Fibroblast of lung (primary cell): ENCODE measurements at regions not wholly inside any gene's neighbourhood (a gene's known extent, or its start where the extent isn't known, plus 50 kb on each side); places are given as distances from the start of the nearest gene placed in this dataset.

Experiments used
- DNase-seq, 2 donors: peaks; one replicate each; pipeline versions ENCODE4 v3.0.0 to v3.0.0-alpha.2; 2010; ENCODE audit warnings: low read depth in 2 of 2
- H2AFZ ChIP-seq: 2 replicates; pipeline ENCODE4 v1.5.1; 2012; ENCODE audit warnings: low read length, control low read depth, inconsistent platforms
- H3K27ac ChIP-seq: 2 replicates; pipeline ENCODE4 v1.5.1; 2011; ENCODE audit warnings: low read length, control low read depth; ENCODE audit not compliant: insufficient read depth
- H3K27me3 ChIP-seq: 2 replicates; pipeline ENCODE4 v1.5.1; 2011; ENCODE audit warnings: mild to moderate bottlenecking, low read length; ENCODE audit not compliant: control insufficient read depth, insufficient read depth
- H3K36me3 ChIP-seq: 2 replicates; pipeline ENCODE4 v1.5.1; 2011; ENCODE audit warnings: low read length; ENCODE audit not compliant: control insufficient read depth, insufficient read depth
- H3K4me1 ChIP-seq: 2 replicates; pipeline ENCODE4 v1.5.1; 2011; ENCODE audit warnings: low read length; ENCODE audit not compliant: control insufficient read depth, insufficient read depth; ENCODE audit errors: extremely low read depth
- H3K4me2 ChIP-seq: 2 replicates; pipeline ENCODE4 v1.5.1; 2011; ENCODE audit warnings: low read length, control low read depth; ENCODE audit not compliant: insufficient read depth; ENCODE audit errors: extremely low read depth
- H3K4me3 ChIP-seq, 4 experiments: fragments of 200-600 bp in 1 of 4; sonication (generic) in 1 of 4; replicated peaks in 1 of 4; 2 replicates each; pipeline ENCODE4 v1.5.1; 2011 to 2016; ENCODE audit warnings: low read length in 4 of 4, low read depth in 3 of 4, mild to moderate bottlenecking in 3 of 4, control low read depth in 2 of 4, inconsistent platforms in 1 of 4, mixed read lengths in 1 of 4; ENCODE audit not compliant: insufficient read depth in 1 of 4; ENCODE audit errors: control extremely low read depth in 1 of 4
- H3K79me2 ChIP-seq: 2 replicates; pipeline ENCODE4 v1.5.1; 2012; ENCODE audit warnings: mild to moderate bottlenecking, low read length, inconsistent platforms; ENCODE audit not compliant: control insufficient read depth, insufficient read depth
- H3K9ac ChIP-seq: 2 replicates; pipeline ENCODE4 v1.5.1; 2011; ENCODE audit warnings: mild to moderate bottlenecking, low read length, control low read depth; ENCODE audit not compliant: insufficient read depth
- H3K9me3 ChIP-seq: 2 replicates; pipeline ENCODE4 v1.5.1; 2012; ENCODE audit warnings: low read depth, low read length; ENCODE audit not compliant: control insufficient read depth, insufficient read depth
- H4K20me1 ChIP-seq: 2 replicates; pipeline ENCODE4 v1.5.1; 2011; ENCODE audit warnings: low read length; ENCODE audit not compliant: control insufficient read depth, insufficient read depth; ENCODE audit errors: extremely low read depth
- EZH2 ChIP-seq: IDR thresholded peaks from 2 replicates; pipeline ENCODE4 v1.5.1; 2012; ENCODE audit warnings: low read length, control low read depth, mild to moderate bottlenecking; ENCODE audit errors: missing control alignments
- TF ChIP-seq, protein P1 (sequence below), 2 donors: IDR thresholded peaks in 1 of 2; conservative IDR thresholded peaks in 1 of 2; 1 replicate in 1 of 2; 2 replicates in 1 of 2; pipeline ENCODE4 v1.5.1; 2011 to 2012; ENCODE audit warnings: low read length in 2 of 2, control low read depth in 1 of 2, inconsistent platforms in 1 of 2, low read depth in 1 of 2, mild to moderate bottlenecking in 1 of 2

DNA sequence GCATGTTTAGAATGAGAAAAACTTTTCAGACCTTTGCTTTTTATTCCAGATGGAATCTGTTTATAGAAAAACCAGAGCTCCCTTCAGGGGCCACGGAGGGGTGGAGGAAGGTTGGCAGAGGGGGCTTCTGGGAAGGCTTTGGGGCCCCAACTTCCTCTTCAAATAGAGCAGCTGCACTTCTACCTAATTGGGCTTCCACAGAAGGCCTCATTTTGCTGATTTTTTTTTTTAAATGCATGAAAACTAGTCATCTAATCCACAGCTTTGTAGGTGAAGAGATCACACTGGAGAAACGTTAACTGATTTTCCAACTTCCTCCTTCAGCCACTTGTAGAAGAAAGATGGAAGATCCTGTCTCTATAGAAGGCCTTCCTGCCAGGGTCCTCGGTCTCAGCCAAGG is 181.8 kb downstream of the BCL11A start:
- Histone ChIP-seq H3K36me3 (no peaks in the 10 kb centered on the region), H3K9me3 (no peaks in the 10 kb centered on the region), H3K79me2 (no peaks in the 10 kb centered on the region), H3K4me2 (no peak overlapping the region), H3K4me3 (no peak overlapping the region), H3K9ac (no peak overlapping the region), H3K27me3 (no peaks in the 10 kb centered on the region), H2AFZ (no peak overlapping the region), H3K4me1 (no peaks in the 10 kb centered on the region), H4K20me1 (no peaks in the 10 kb centered on the region), H3K27ac (no peak overlapping the region)
- TF ChIP-seq, protein P1, sequence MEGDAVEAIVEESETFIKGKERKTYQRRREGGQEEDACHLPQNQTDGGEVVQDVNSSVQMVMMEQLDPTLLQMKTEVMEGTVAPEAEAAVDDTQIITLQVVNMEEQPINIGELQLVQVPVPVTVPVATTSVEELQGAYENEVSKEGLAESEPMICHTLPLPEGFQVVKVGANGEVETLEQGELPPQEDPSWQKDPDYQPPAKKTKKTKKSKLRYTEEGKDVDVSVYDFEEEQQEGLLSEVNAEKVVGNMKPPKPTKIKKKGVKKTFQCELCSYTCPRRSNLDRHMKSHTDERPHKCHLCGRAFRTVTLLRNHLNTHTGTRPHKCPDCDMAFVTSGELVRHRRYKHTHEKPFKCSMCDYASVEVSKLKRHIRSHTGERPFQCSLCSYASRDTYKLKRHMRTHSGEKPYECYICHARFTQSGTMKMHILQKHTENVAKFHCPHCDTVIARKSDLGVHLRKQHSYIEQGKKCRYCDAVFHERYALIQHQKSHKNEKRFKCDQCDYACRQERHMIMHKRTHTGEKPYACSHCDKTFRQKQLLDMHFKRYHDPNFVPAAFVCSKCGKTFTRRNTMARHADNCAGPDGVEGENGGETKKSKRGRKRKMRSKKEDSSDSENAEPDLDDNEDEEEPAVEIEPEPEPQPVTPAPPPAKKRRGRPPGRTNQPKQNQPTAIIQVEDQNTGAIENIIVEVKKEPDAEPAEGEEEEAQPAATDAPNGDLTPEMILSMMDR (conservative IDR thresholded peaks at IDR 0.05 in 1 of 2, IDR thresholded peaks at IDR 0.05 in 1 of 2; ENCODE audit: low read depth in 1 of 2, low read length in 2 of 2): no peak
- no peak for TF ChIP-seq EZH2
- DNase-seq: no peak

DNA sequence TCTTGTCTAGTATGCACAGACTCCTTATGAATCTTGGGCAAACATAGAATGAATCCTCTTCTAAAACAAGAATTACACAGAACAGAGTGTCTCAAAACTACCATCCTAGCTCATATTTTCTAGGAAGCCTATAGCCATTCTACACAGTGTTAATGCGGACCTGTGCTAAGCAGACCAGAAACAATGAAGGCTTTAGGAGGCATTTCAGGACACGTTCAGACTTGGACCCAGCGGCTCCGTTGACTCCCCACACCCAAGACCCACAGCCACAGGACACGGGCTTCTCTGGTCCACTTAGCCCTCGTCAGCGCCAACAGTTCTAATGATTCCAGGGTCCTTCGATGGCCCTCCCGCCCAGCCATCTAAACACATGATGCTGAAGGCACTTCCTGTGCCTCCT is 182.2 kb downstream of the BCL11A start:
- no peaks in the 10 kb centered on the region for H3K79me2 ChIP-seq
- no peak overlapping the region for H3K27ac ChIP-seq
- no peaks in the 10 kb centered on the region for H3K27me3 ChIP-seq
- no peak for DNase-seq
- H3K9ac ChIP-seq: no peak overlapping the region
- H2AFZ ChIP-seq: no peak overlapping the region
- TF ChIP-seq, protein P1 (conservative IDR thresholded peaks at IDR 0.05 in 1 of 2, IDR thresholded peaks at IDR 0.05 in 1 of 2; ENCODE audit: low read depth in 1 of 2, low read length in 2 of 2): no peak
- no peak overlapping the region for H3K4me3 ChIP-seq
- no peak overlapping the region for H3K4me2 ChIP-seq
- H3K9me3 ChIP-seq: no peaks in the 10 kb centered on the region
- H4K20me1 ChIP-seq: no peaks in the 10 kb centered on the region
- no peaks in the 10 kb centered on the region for H3K4me1 ChIP-seq
- no peaks in the 10 kb centered on the region for H3K36me3 ChIP-seq

DNA sequence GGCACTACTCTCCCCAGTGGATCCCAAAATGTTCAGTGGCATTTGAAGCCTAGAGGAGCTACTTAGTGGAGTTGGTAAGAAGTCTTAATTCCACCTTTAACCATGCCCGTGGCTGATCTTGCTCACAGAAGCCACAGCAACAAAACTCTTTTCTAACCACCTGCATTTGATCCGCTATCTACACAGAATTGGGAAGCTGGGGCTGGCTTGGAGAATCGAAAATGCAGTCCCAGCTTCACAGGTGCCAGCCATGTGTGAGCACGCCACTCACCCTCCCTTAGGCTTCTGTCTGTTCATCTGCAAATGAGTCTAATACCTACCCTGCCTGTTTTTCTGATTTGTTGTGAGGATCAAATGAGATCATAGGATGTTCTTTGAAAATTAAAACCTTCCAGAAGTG is 182.6 kb downstream of the BCL11A start:
- no peak for TF ChIP-seq EZH2
- TF ChIP-seq, protein P1 (conservative IDR thresholded peaks at IDR 0.05 in 1 of 2, IDR thresholded peaks at IDR 0.05 in 1 of 2; ENCODE audit: low read depth in 1 of 2, low read length in 2 of 2): no peak
- Histone ChIP-seq H2AFZ (no peak overlapping the region), H3K9ac (no peak overlapping the region), H3K4me2 (no peak overlapping the region), H3K27ac (no peak overlapping the region), H3K4me3 (no peak overlapping the region), H3K27me3 (no peaks in the 10 kb centered on the region), H4K20me1 (no peaks in the 10 kb centered on the region), H3K9me3 (no peaks in the 10 kb centered on the region), H3K79me2 (no peaks in the 10 kb centered on the region), H3K4me1 (no peaks in the 10 kb centered on the region), H3K36me3 (no peaks in the 10 kb centered on the region)
- no peak for DNase-seq
